Esophagus squamous epithelium (tissue), 4 donors: ENCODE measurements at regions not wholly inside any gene's neighbourhood (a gene's known extent, or its start where the extent isn't known, plus 50 kb on each side); places are given as distances from the start of the nearest gene placed in this dataset.

Experiments
- CTCF ChIP-seq, 6 experiments: fragments of 450-650 bp in 4 of 6; fragments of 200-600 bp in 2 of 6; sonication (generic) in 2 of 6; IDR thresholded peaks; one replicate each; pipeline ENCODE4 v1.5.1; 2016 to 2019; ENCODE audit warnings: antibody characterized with exemption in 6 of 6, mild to moderate bottlenecking in 4 of 6, moderate library complexity in 4 of 6
- POLR2A ChIP-seq, 4 donors: fragments of 450-650 bp; IDR thresholded peaks; one replicate each; pipeline ENCODE4 v1.6.1; 2017; ENCODE audit warnings: antibody characterized with exemption in 4 of 4, mild to moderate bottlenecking in 4 of 4, moderate library complexity in 3 of 4

- no peak for TF ChIP-seq CTCF (IDR thresholded peaks at IDR 0.05)
- no peak for TF ChIP-seq POLR2A (IDR thresholded peaks at IDR 0.05)
These were observed 123.0 kb downstream of the KCNJ2 start for GRCh38 chr17:70292366-70292765.
